ENCODE measurements at regions not wholly inside any gene's neighbourhood (a gene's known extent, or its start where the extent isn't known, plus 50 kb on each side); places are given as distances from the start of the nearest gene placed in this dataset.

DNA sequence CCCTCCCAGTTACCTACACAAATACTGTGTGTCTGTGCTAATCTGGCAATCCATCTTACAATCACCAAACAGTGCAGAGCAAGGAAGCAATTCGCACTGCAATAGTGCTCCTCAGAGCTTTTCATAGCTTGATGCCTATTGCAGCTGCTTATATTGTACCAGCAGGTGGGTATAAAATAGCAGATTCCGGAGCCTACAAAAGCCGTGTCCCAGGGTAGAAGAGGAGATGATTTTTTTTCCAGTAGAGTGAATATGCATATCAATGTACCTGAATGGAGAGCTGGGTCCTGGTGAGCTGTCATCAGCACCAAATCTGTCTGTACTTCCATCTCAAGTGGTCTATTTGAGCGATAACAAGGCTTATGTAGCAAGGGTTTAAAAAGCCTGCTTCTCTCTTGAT, 668.4 kb downstream of the DIAPH3 start:
- TF ChIP-seq CTCF (conservative IDR thresholded peaks at IDR 0.05) (no peak), EZH2 (IDR thresholded peaks at IDR 0.05; ENCODE audit: low read depth) (no peak)
